ENCODE measurements at regions not wholly inside any gene's neighbourhood (a gene's known extent, or its start where the extent isn't known, plus 50 kb on each side); places are given as distances from the start of the nearest gene placed in this dataset.

GRCh38 chr2:12284037-12284436 lies 432.7 kb upstream of the TRIB2 start:
- no peak for TF ChIP-seq POLR2A (IDR thresholded peaks at IDR 0.05)
- TF ChIP-seq CTCF (IDR thresholded peaks at IDR 0.05): no peak
